ENCODE measurements at regions not wholly inside any gene's neighbourhood (a gene's known extent, or its start where the extent isn't known, plus 50 kb on each side); places are given as distances from the start of the nearest gene placed in this dataset.
"Not testable (repeated sequence)": the region's sequence is repeated elsewhere in the genome, so short reads cannot be mapped to it uniquely, and the experiment has no call there.

GRCh38 chr2:208607694-208608093 lies 201.1 kb downstream of the PTH2R start:
- no peak for TF ChIP-seq CTCF (IDR thresholded peaks at IDR 0.05; ENCODE audit: low read depth, low read length)
- DNase-seq (ENCODE audit: low read depth, low spot score), result no peak
- no peak overlapping the region for H3K4me3 ChIP-seq (ENCODE audit: low read depth, low read length)
- in situ Hi-C loops (cut with HindIII; ENCODE audit: low sequenced_read_pairs), result no loop called here

- H3K4me3 ChIP-seq (ENCODE audit: low read depth, low read length), result no peak overlapping the region
- no peak for DNase-seq (ENCODE audit: low read depth, low spot score)
- in situ Hi-C loops (cut with HindIII; ENCODE audit: low sequenced_read_pairs), result no loop called here
- no peak for TF ChIP-seq CTCF (IDR thresholded peaks at IDR 0.05; ENCODE audit: low read depth, low read length)
These were observed 201.7 kb downstream of the PTH2R start for GRCh38 chr2:208608122-208608835.

- H3K4me3 ChIP-seq (ENCODE audit: low read depth, low read length), result no peak overlapping the region
- no peak for TF ChIP-seq CTCF (IDR thresholded peaks at IDR 0.05; ENCODE audit: low read depth, low read length)
- DNase-seq (ENCODE audit: low read depth, low spot score), result no peak
- in situ Hi-C loops (cut with HindIII; ENCODE audit: low sequenced_read_pairs), result no loop called here
These were observed 202.7 kb downstream of the PTH2R start for GRCh38 chr2:208609166-208609804.

GRCh38 chr2:208615675-208616074 lies 209.1 kb downstream of the PTH2R start:
- H3K4me3 ChIP-seq (ENCODE audit: low read depth, low read length); in situ Hi-C loops (cut with HindIII; ENCODE audit: low sequenced_read_pairs); DNase-seq (ENCODE audit: low read depth, low spot score): not testable (repeated sequence)

- no peak for DNase-seq (ENCODE audit: low read depth, low spot score)
- no peak for TF ChIP-seq CTCF (IDR thresholded peaks at IDR 0.05; ENCODE audit: low read depth, low read length)
- in situ Hi-C loops (cut with HindIII; ENCODE audit: low sequenced_read_pairs), result no loop called here
- H3K4me3 ChIP-seq (ENCODE audit: low read depth, low read length), result no peak overlapping the region
These were observed 211.6 kb downstream of the PTH2R start for GRCh38 chr2:208618220-208618619.

- H3K4me3 ChIP-seq (ENCODE audit: low read depth, low read length), result no peak overlapping the region
- TF ChIP-seq CTCF (IDR thresholded peaks at IDR 0.05; ENCODE audit: low read depth, low read length), result no peak
- no peak for DNase-seq (ENCODE audit: low read depth, low spot score)
- in situ Hi-C loops (cut with HindIII; ENCODE audit: low sequenced_read_pairs), result no loop called here
These were observed 213.4 kb downstream of the PTH2R start for GRCh38 chr2:208619993-208620392.

GRCh38 chr2:208620487-208620978 lies 213.9 kb downstream of the PTH2R start:
- in situ Hi-C loops (cut with HindIII; ENCODE audit: low sequenced_read_pairs), result no loop called here
- TF ChIP-seq CTCF (IDR thresholded peaks at IDR 0.05; ENCODE audit: low read depth, low read length), result no peak

More at GRCh38 chr2:208620487-208620978, 213.9 kb downstream of the PTH2R start:
- no peak overlapping the region for H3K4me3 ChIP-seq (ENCODE audit: low read depth, low read length)
- DNase-seq (ENCODE audit: low read depth, low spot score), result no peak

Data from astrocyte of the spinal cord (primary cell).